Fibroblast of skin of left biceps (primary cell): ENCODE measurements at regions not wholly inside any gene's neighbourhood (a gene's known extent, or its start where the extent isn't known, plus 50 kb on each side); places are given as distances from the start of the nearest gene placed in this dataset.

Experiments used
- DNase-seq, 2 experiments: peaks; one replicate each; pipeline ENCODE4 v3.0.0-alpha.2; 2013; ENCODE audit warnings: low read depth in 2 of 2

DNA sequence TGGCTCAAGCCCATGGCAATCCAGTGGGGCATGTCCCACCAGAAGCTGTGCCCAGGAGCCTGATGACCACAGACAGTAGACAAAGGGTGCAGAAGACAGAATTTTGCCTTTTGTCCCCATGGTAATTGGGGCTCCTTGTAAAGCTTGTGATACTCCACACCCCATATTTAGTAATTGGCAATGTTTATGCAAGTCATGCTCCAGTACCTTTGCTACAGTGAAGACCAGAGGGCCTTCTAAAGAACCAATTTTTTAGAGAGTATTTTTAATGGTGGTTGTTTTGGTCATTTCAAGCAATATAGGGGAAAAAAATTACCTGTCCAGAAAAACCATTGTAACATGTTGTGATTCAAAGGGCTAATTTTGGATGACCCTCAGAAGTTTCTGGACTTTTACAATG, 194.8 kb downstream of the ANAPC1 start:
- DNase-seq: no peak

DNA sequence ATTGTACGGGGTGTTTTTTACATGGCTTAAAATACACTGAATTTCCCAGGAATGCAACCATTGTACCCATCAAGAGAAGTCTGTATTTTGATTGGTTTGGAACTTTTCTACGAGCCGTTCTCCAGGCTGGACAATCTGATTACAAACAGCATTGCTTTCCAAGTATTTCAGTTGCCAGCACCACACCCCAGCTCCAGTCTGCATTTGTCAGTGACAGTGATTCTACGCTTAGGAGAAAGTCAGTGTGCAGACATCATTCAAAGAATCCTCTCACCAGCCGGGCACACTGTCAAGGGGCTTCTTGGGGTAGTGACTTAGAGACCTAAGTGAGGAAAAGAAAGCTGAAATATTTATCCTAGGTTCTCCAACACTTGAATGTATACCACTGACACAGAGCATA, 194.1 kb downstream of the ANAPC1 start:
- no peak for DNase-seq

DNA sequence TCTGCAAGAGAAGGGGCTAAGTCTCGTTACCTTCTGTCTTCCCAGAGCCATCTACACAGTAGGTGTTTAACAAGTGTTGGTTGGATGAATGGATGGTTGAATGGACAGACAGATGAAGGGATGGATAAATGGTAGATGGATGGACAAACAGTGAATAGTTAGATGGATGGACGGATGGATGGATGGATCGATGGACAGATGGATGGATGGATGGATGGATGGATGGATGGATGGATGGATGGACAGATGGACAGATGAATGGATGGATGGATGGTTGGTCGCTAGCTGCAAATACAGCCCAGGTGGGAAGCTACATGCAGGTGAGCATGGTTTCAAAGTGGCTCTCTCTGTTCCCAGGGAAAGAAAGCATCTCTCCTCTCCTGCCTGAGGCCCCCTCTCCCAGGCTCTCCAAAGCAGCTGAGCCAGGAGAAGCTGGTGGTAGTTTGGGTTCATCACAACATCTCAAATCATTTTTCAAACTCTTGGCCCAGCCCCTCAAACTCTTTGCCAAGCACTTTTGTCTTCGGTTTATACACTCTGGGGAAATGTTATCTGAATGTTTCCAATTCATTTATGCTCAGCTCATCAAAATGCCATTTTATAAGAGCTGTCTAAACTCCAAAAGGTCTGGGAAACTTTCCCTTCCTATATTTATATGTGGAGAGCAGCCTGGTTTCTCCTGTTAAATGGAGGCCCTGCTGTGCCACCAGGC, 192.7 kb downstream of the ANAPC1 start:
- no peak for DNase-seq

DNA sequence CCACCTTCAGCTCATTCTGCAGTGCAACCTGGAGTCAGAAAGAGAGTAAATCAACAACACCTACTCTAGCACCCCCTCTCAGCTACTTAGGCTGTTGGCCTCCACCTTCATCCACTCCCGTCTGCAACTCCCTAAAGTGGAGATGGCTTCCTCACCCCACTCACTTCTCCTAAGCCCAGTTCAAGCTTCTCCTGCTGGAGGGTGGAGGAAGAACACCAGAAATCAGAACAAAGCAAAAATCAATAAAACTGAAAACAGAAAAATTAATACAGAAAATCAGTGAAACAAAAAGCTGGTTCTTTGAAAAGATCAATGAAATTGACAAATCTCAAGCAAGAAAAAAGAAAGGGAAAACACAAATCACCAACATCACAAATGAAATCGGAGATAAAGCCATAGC, 191.7 kb downstream of the ANAPC1 start:
- no peak for DNase-seq

DNA sequence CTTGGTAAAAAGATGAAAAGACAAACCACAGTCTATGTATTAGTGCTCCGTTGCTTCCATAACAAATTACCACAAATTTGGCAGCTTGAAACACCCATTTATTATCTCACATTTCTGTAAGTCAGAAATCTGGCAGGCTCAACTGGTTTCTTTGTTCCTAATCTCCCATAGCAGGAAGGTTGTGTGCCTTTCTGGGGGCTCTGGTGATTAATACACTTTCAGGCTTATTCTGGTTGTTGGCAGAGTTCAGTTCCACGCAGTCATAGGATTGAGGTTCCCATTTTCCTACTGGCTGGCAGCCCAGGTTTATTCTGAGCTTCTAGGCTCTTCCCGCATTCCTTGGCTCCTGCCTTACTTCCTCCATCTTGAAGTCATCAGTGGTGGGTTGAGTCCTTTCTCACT, 189.3 kb downstream of the ANAPC1 start:
- DNase-seq: peak; percentile 97 to 98

DNA sequence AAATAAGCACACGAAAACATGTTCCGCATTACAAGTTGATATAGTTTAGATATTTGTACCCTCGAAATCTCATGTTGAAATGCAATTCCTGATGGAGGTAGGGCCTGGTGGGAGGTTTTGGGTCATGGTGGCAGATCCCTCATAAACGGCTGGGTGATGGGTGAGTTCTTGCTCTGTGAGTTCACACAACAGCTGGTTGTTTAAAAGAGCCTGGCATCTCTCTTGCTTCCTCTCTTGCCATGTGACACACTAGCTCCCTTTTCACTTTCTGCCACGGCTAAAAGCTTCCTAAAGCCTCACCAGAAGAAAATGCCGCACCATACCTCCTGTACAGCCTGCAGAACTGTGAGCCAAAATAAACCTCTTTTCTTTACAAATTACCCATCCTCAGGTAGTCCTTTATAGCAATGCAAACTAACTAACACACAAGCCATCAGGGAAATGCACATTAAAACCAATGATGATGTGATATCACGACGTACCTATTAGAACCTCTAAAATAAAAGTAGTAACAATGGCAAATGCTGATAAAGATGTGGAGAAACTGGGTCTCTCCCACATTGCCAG, 188.5 kb downstream of the ANAPC1 start:
- no peak for DNase-seq

DNA sequence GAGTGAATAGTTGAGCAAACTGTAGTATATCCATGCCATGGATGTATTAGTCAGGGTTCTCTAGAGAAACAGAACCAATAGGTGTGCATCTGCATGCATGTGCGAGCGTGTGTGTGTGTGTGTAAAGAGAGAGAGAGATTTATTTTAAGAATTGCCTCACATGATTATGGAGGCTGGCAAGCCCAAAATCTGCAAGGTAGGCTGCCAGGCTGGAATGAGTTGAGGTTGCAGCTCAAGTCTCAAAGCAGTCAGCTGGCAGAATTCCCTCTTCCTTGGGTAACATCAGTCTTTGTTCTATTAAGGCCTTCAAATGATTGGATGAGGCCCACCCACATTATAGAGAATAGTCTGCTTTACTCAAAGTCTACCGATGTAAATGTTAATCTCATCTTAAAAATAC, 187.8 kb downstream of the ANAPC1 start:
- no peak for DNase-seq

DNA sequence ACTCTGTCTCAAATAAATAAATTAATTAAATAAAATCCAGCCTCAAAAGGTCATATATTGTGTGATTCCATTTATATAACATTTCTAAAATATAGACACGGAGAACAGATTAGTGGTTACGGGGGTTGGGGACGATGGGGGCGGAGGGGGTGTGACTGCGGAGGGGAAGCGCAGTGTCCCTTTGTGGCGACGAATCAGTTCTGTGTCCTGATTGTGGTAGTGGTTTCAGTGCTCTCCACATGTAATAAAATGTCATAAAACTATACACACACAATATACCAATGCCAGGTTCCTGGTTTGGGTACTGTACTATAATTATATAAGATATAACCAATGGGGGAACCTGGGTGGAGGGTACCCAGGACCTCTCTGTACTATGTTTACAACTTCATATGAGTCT, 186.4 kb downstream of the ANAPC1 start:
- DNase-seq: no peak

DNA sequence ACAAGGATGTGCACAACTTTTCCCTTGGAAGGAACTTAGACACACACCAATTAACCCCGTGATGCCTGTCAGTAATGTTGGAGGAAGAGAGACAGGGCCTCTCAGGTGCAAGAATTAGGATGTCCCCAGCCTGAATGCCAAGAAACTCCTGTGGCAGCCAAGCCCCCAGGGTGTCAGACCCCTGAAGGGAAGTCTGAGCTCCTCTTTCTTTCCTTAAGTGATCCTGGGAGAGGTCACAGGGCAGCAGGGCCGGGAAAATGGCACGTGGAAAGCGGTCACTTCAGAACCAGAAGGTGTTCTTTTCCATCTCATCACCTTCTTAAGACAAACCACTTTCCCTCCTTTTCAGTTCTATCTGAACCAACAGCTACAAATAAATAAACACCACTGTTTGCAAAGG, 185.9 kb downstream of the ANAPC1 start:
- DNase-seq: no peak

DNA sequence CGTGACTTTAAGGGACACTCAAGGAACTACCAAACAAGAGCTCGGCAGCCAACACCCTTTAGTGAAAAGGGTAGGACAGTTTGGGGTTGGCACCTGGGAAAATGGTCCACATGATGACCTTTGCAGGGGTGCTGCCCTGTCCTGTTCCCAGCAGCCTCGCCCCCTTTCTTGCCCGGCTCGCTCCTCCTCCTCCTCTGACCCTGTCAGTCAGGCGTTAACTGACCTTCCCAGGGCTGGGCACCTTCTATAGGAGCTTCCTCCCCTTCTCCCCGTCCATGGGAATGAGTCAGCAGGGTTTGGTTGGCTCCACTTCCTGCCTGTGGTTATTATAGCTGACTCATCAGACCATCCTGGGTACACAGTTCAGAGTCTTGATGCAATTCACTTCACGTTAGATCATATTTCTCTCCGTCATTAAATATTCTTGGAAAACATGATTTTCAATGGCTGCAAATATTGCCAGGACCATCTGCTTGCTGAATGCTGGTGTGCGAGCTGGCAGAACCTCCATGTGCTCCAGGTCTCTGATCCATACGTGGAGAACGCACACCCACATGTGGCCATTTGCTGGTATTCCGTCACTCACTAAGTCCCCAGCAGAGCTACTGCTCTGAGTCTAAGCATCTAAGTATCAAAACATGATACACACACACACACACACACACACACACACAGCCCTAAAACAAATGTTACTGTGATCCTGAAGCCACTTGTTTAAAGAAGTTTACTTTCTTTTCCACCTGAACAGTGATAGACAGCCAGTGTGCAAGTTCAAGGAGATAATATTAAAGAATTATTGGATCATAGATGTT, 185.0 kb downstream of the ANAPC1 start:
- DNase-seq: peak; percentile 96

DNA sequence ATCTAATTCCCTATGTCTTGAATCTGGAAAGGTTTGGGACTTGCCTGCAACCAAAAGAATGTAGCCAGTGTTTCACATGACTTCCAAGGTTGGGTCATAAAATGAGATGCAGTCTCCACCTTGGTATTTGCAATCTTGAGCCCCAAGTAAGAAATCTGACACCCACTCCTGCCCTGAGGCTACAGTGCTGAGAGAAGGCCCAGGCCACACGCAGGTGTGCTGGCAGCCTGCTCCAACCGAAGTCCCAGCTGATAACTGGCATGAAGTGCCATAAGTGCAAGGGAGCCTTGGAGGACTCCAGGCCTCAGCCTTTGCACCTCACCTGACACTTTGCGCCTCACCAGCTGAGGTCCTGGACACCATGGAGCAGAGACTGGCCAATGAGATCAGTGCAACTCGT, 182.7 kb downstream of the ANAPC1 start:
- DNase-seq: no peak

DNA sequence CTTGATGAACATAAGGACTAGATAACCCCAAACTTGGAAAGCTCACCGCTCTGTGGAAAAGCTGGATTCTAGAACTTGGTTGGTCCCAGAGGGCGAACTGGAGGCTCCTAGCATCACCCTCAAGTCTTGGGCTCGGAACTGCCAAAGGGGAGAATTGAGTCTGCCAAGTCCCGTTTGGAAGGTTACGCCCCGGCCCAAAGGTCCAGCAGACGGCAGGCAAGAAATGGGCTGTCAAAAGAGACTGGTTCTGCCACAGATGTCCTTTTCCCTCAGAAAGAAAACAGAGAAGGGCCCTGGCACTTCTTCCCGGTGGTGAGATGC, 182.2 kb downstream of the ANAPC1 start:
- DNase-seq: no peak

DNA sequence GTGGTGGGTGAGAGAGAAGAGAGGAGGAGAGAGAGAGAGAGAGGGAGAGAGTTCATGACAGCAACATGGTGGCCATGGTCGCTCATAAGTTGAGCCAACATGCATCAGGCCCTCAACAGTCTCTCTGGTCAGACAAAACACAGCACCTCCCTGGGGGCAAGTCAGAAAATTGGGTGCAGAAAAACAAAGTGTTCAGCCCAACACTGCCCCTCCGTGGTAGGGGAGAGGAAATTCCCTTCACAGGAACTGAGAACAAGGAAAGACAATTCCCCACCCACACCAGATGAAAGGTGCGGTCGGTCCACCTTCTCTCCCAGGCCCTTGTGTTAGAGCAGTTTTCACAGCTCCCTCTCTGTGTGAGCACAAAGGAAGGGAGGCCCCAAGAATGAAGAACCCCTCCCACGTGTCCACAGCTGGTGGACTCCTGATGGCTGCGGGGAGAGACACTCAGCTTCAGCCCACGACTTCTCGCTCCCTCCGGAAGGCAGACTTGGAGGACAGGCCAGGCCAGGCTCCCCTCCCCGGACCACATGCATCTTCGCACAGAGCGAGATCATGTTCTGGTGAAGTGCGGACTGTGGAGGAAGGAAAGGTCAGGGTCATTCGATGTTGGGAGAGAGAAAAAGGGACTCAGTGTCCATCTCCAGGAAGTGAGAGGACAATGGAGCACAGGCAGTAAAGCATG, 181.7 kb downstream of the ANAPC1 start:
- no peak for DNase-seq

DNA sequence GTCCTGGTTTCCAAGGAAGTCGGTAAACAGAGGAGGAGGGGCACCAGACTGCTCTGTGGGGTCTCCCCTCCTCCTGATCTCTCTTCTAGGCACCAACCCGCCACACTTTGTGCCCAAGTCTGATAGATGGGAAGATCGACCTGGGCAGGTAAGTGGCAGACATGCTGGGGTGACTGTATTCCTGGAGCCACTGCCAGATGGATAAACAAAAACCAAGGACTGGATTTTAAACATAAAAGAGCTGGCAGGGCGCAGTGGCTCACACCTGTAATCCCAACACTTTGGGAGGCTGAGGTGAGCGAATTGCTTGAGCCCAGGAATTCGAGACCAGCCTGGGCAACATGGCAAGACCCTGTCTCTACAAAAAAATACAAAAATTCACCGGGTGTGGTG, 181.2 kb downstream of the ANAPC1 start:
- no peak for DNase-seq

DNA sequence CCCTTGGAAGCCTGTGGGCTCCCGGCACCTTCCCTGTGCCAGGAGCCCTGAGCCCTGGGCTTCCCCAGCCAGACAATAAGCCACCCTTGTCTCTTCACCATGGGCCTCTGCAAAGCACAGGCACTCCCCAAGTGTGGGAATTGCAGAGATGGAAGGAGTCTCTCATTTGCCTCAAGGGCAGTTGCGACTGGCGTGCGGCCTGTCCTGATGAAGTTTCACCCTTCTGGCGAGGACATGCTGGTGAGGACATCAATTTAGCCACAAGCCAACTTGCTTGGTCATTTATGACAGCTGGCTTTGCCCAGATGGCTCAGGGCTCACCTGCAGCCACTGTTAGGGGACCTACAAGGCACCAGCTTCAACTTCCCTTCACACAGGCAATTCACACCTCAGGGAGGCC, 180.2 kb downstream of the ANAPC1 start:
- DNase-seq: no peak

DNA sequence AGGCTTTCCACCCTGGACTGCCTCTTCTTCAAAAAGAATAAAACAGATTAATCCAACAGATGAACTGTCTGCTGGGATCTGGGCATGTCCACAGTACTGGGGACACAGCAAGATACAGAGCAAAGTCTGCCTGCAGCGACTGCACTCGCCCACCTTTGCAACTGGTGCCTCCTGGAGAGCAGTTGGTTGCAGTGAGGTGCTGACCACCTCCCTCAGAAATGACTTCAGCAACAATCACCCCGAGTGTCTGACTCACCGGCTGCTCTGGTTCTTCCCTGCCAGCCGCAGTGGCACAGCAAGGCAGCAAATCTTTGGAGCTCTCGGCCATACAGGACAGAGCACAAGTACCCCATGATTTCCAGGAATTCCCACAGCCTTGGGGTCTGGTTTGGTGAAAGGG, 179.7 kb downstream of the ANAPC1 start:
- DNase-seq: no peak

DNA sequence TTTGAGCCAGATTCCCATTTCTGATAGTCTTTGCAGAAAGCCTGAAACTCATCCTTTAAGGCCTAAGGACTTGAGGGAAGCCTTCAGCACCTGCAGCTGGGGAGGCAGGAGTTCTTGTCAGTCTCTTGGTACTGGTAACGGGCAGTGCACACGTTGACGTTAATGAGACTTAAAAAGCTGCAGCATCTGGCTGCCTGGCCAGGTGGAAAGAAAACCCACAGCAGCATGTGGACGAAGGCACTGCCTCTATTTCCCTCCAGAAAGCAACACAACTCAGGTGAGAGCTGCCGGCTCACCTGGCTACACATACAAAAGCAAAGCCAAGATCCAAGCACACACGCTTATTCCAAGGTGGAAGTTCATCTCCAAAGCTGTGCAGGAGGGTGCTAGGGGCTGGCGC, 178.8 kb downstream of the ANAPC1 start:
- no peak for DNase-seq

DNA sequence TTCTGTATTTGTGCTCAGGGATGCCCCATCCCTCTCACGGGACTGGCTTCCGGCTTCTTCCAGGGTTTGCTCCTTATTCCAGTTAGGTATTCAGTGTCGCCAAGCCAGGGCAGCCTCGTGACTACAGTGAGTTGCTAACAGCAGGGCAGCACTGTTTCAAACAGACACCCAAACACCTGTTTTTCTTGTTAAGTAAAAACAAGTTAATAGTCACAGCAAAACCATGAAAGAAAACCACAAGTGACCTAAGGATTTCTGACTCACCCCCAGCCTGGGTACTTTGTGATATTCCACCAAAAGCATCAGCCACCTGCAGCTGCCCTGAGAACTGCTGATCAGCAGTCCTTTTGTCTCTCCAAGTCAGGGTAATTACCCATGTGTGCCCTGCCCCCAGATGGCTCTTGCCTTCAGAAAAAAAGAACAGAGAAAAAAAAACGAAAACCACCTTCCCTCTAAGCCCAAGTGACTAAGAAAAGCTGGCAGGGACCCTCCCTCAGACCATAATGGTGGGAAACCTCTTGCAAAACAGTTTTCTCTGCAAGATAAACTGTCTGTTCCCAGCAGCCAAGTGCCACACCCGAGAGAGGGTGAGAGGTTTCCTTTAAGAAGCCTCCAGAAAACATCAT, 178.2 kb downstream of the ANAPC1 start:
- DNase-seq: no peak

DNA sequence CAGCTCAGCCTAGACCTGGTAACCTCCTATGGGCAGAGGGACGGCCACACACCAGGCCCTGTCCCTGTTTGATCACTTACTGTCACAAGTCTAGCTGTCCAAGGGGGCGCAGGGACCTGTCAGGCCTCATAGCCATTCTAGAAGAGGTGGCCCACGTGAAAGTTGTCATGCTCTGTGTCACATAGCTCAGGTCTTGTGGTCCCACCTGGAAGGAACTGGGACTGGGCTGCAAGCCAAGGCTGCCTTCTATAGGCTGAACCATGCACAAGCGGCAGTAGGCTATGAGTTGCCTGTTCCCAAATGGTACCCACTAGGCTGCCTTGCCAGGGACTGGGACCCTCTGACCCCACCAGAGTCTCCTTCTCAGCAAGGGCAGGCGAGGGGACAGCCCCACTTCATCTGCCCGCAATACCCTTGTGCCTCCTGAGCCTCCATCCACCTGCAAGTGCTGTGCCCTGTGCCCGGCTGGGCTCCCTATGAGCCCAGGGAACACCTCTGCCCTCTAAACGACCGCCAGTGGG, 177.5 kb downstream of the ANAPC1 start:
- DNase-seq: no peak

DNA sequence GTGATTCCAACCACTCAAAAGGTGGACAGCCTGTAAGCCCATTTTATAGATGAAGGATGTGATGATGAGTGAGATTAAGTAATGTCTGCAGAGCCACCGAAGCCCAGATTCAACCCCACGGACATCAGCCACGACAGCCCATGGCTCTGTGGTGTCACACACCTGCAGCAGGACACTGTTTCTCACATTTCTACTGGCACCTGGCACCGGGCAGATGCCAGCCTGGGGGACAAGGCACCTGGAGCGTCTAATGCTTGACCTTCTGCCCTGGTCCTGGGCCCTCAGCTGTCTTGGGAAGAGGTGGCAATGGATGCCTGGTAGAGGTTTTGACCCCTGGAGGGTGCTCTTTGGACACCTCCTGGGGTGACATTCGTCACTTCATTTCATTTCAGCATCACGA, 176.3 kb downstream of the ANAPC1 start:
- DNase-seq: no peak

DNA sequence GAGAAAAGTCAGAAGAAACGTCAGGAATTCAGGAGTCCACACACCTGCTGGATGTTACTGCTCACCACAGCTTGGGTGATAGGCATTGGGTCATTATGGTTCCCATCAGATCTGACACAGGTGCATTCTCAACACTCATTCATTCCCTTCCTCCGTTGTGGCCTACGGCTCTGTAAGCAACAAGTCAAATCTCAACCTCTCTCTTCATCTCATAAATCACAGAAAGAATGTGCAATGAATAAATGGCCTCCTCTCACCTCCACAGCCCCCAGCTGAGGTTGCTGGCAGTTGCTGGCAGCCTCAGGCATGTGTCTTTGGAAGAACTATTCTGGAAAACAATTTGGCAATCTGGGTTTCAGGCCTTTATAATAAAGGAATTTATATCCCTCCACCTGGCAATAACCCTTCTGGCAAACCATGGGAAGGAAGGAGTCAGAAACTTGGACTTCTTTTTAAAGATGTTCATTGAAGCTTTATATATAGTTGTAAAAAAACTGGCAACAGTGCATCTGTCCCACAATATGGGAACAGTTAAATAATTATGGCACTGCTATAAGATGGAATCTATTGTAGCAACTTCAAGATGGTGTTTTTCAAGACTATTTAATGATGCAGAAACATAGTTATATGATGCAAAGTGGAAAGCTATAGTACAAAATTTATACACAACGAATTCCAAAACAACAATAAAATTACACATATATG, 175.4 kb downstream of the ANAPC1 start:
- DNase-seq: no peak
